Peyer's patch (tissue), 4 donors: ENCODE measurements at regions not wholly inside any gene's neighbourhood (a gene's known extent, or its start where the extent isn't known, plus 50 kb on each side); places are given as distances from the start of the nearest gene placed in this dataset.

Experiments used
- DNase-seq, 3 donors: peaks; one replicate each; pipeline ENCODE4 v3.0.0-alpha.2; 2017 to 2019
- H3K27ac ChIP-seq, 4 donors: fragments of 200-600 bp; sonication (generic); one replicate each; pipeline ENCODE4 v1.5.1; 2016 to 2019
- H3K27me3 ChIP-seq, 2 donors: fragments of 200-600 bp; sonication (generic); one replicate each; pipeline ENCODE4 v1.5.1; 2019
- H3K36me3 ChIP-seq, 3 donors: fragments of 200-600 bp; sonication (generic); one replicate each; pipeline ENCODE4 v1.5.1; 2016 to 2019
- H3K4me1 ChIP-seq, 4 donors: fragments of 200-600 bp; sonication (generic); one replicate each; pipeline ENCODE4 v1.5.1; 2016 to 2019
- H3K4me3 ChIP-seq, 4 donors: fragments of 200-600 bp; sonication (generic); 1 replicate in 3 of 4; 2 replicates in 1 of 4; pipeline ENCODE4 v1.5.1; 2016 to 2019; ENCODE audit warnings: mild to moderate bottlenecking in 1 of 4
- H3K9me3 ChIP-seq, 4 donors: fragments of 200-600 bp; sonication (generic); one replicate each; pipeline ENCODE4 v1.5.1; 2016 to 2019; ENCODE audit warnings: mild to moderate bottlenecking in 1 of 4
- CTCF ChIP-seq, 6 experiments: fragments of 450-650 bp in 4 of 6; fragments of 200-600 bp in 2 of 6; sonication (generic) in 1 of 6; IDR thresholded peaks; one replicate each; pipeline ENCODE4 v1.5.1; 2017 to 2019; ENCODE audit warnings: antibody characterized with exemption in 6 of 6, mild to moderate bottlenecking in 3 of 6, moderate library complexity in 1 of 6
- POLR2A ChIP-seq, 2 donors: fragments of 450-650 bp; IDR thresholded peaks; one replicate each; pipeline ENCODE4 v1.5.1; 2017; ENCODE audit warnings: antibody characterized with exemption in 2 of 2, mild to moderate bottlenecking in 2 of 2, moderate library complexity in 2 of 2

GRCh38 chr13:89567025-89567424 lies 1780.5 kb upstream of the MIR17HG start:
- no peak for DNase-seq

DNA sequence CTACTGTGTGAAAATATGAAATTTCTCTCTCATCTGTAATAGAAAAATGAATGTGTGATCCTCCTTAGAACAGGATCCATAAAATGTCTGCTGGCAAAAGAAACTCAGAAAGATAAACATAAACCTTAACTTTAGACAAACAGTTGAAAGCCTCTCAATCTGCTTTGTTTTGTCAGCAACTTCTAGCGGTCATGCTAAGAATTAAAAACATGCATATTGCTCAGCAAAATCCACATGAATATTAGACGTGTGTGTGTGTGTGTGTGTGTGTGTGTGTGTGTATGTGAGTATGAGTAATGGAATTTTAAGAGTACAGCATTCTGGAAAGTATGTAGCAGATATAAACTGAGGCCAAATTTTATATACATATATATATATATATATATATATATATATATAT lies 1779.2 kb upstream of the MIR17HG start:
- H3K36me3 ChIP-seq, result no peaks in the 10 kb centered on the region
- no peaks in the 10 kb centered on the region for H3K4me1 ChIP-seq
- no peaks in the 10 kb centered on the region for H3K27me3 ChIP-seq
- no peak overlapping the region for H3K4me3 ChIP-seq
- TF ChIP-seq CTCF (IDR thresholded peaks at IDR 0.05) (no peak), POLR2A (IDR thresholded peaks at IDR 0.05) (no peak)
- no peaks in the 10 kb centered on the region for H3K9me3 ChIP-seq
- DNase-seq, result no peak
- H3K27ac ChIP-seq, result no peak overlapping the region

More at GRCh38 chr13:89567025-89567424, 1780.5 kb upstream of the MIR17HG start:
- no peak for TF ChIP-seq POLR2A (IDR thresholded peaks at IDR 0.05)
- TF ChIP-seq CTCF (IDR thresholded peaks at IDR 0.05), result no peak
- H3K36me3 ChIP-seq, result no peaks in the 10 kb centered on the region
- H3K9me3 ChIP-seq, result no peaks in the 10 kb centered on the region
- H3K27me3 ChIP-seq, result no peaks in the 10 kb centered on the region
- no peaks in the 10 kb centered on the region for H3K4me1 ChIP-seq
- H3K4me3 ChIP-seq, result no peak overlapping the region
- H3K27ac ChIP-seq, result no peak overlapping the region

DNA sequence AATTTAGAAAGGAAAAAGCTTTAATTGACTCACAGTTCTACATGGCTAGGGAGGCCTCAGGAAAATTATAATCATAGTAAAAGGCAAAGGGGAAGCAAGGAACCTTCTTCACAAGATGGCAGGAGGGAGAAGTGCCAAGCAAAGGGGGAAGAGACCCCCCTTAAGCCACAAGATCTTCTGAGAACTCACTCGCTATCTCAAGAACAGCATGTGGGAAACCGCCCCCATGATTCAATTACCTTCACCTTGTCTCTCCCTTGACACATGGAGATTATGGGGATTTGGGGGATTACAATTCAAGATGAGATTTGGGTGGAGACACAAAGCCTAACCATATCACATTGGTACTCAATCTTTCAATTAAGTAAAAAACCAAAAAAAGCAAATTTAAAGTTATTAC lies 1778.7 kb upstream of the MIR17HG start:
- Histone ChIP-seq H3K27ac (no peak overlapping the region), H3K9me3 (no peaks in the 10 kb centered on the region), H3K36me3 (no peaks in the 10 kb centered on the region), H3K27me3 (no peaks in the 10 kb centered on the region), H3K4me3 (no peak overlapping the region), H3K4me1 (no peaks in the 10 kb centered on the region)
- no peak for DNase-seq
- TF ChIP-seq CTCF (IDR thresholded peaks at IDR 0.05) (no peak), POLR2A (IDR thresholded peaks at IDR 0.05) (no peak)

GRCh38 chr13:89571676-89572075 lies 1775.8 kb upstream of the MIR17HG start:
- H3K4me1 ChIP-seq, result no peaks in the 10 kb centered on the region
- no peaks in the 10 kb centered on the region for H3K27me3 ChIP-seq
- no peaks in the 10 kb centered on the region for H3K9me3 ChIP-seq
- no peak overlapping the region for H3K27ac ChIP-seq
- no peak for TF ChIP-seq CTCF (IDR thresholded peaks at IDR 0.05)
- TF ChIP-seq POLR2A (IDR thresholded peaks at IDR 0.05), result no peak
- no peak for DNase-seq
- H3K36me3 ChIP-seq, result no peaks in the 10 kb centered on the region
- H3K4me3 ChIP-seq, result no peak overlapping the region

DNA sequence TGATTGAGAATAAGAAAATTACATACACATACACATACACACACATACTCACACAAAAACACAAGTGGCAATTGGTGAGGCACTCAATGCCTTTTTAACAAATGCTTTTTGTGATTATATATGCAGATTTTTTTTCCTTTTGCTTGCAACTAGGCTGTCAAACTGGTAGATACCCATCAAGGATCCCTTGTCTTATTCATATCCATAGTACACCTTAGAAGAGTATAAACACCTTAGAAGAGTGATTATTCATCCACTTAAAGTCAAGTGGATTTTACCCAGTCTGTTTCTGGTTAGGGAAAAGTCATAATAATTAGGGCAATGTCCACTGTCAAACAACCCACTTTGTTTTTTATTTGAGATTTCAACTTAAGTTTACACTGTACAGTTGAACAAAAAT lies 1773.4 kb upstream of the MIR17HG start:
- DNase-seq, result no peak
- Histone ChIP-seq H3K4me3 (no peak overlapping the region), H3K36me3 (no peaks in the 10 kb centered on the region), H3K9me3 (no peaks in the 10 kb centered on the region), H3K27ac (no peak overlapping the region), H3K4me1 (no peaks in the 10 kb centered on the region), H3K27me3 (no peaks in the 10 kb centered on the region)
- TF ChIP-seq POLR2A (IDR thresholded peaks at IDR 0.05), result no peak
- TF ChIP-seq CTCF (IDR thresholded peaks at IDR 0.05), result no peak

DNA sequence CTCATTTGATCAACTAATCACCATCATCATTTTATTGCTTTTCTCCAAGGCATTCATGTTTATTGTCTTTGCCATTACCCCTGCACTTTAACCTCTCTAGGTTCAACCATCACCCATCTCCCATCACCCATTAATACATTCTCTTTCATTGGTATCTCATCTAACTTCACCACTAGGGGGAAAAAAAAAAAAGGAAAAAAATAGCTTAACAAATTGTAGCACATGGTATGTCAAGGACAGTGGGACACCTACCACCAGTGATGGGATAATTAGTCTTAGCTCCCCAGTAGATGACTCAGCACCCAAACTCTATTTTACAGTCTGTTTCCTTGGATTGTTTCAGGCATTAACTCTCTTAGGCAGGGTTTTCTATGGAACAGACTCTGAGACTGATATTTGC lies 1770.2 kb upstream of the MIR17HG start:
- Histone ChIP-seq H3K9me3 (no peaks in the 10 kb centered on the region), H3K27ac (no peak overlapping the region), H3K4me3 (no peak overlapping the region), H3K27me3 (no peaks in the 10 kb centered on the region), H3K36me3 (no peaks in the 10 kb centered on the region), H3K4me1 (no peaks in the 10 kb centered on the region)
- TF ChIP-seq CTCF (IDR thresholded peaks at IDR 0.05) (no peak), POLR2A (IDR thresholded peaks at IDR 0.05) (no peak)
- DNase-seq, result no peak
